A549 (cell line): ENCODE measurements at regions not wholly inside any gene's neighbourhood (a gene's known extent, or its start where the extent isn't known, plus 50 kb on each side); places are given as distances from the start of the nearest gene placed in this dataset.

ENCODE experiments used
- ATAC-seq, 2 experiments: fragments of 200-7000 bp in 1 of 2; fragments of >200 bp in 1 of 2; cut with Nextera tagmentation in 1 of 2; cut with Tn5 transposase in 1 of 2; 3 replicates each; pipeline versions ENCODE4 v1.8.0 to v1.9.1; 2018 to 2020; ENCODE audit warnings: mild to moderate bottlenecking in 1 of 2, moderate library complexity in 1 of 2
- CTCF ChIA-PET: fragments of 300-600 bp; sonication (Branson Sonifier 250); formaldehyde crosslinking; extraction: SDS; loops from one replicate; lab custom pipeline; 2021; ENCODE audit warnings: antibody characterized with exemption, inconsistent platforms; lab: Yijun Ruan, JAX
- POLR2A ChIA-PET: fragments of 350-600 bp; formaldehyde crosslinking; extraction: SDS; loops from one replicate; lab custom pipeline; 2021; ENCODE audit warnings: antibody characterized with exemption, inconsistent platforms; lab: Yijun Ruan, JAX
- DNase-seq, 2 experiments: peaks; one replicate each; pipeline versions ENCODE4 v3.0.0 to v3.0.0-alpha.2; 2011 to 2016; ENCODE audit warnings: low read depth in 1 of 2, low spot score in 1 of 2
- FAIRE-seq: peaks from 2 replicates; lab custom pipeline; 2011; peaks lifted over from hg19 to GRCh38; lab: Jason Lieb, UNC
- H3K27ac ChIP-seq, 2 experiments: fragments of >200 bp; sonication (Bioruptor Twin); formaldehyde crosslinking; 3 replicates each; pipeline ENCODE4 v1.5.1; 2016 to 2017
- H3K4me1 ChIP-seq: fragments of >200 bp; sonication (Bioruptor Twin); formaldehyde crosslinking; 3 replicates; pipeline ENCODE4 v1.6.1; 2016
- H3K4me2 ChIP-seq: fragments of >200 bp; sonication (Bioruptor Twin); formaldehyde crosslinking; 3 replicates; pipeline ENCODE4 v1.6.1; 2016
- H3K4me3 ChIP-seq: fragments of >200 bp; sonication (Bioruptor Twin); formaldehyde crosslinking; 3 replicates; pipeline ENCODE4 v1.5.1; 2016
- H3K9me3 ChIP-seq: fragments of >200 bp; sonication (Bioruptor Twin); formaldehyde crosslinking; 3 replicates; pipeline ENCODE4 v1.6.1; 2016
- CEBPB ChIP-seq, 2 experiments: fragments of >200 bp in 1 of 2; sonication (Bioruptor Twin) in 1 of 2; formaldehyde crosslinking in 1 of 2; IDR thresholded peaks; 2 replicates each; pipeline ENCODE4 v1.6.1; 2012 to 2016
- CHD4 ChIP-seq: fragments of 200-600 bp; sonication (generic); IDR thresholded peaks from 2 replicates; pipeline ENCODE4 v1.6.1; 2016; ENCODE audit warnings: antibody characterized with exemption, mild to moderate bottlenecking, borderline replicate concordance
- EHMT2 ChIP-seq: fragments of 200-600 bp; sonication (generic); IDR thresholded peaks from 2 replicates; pipeline ENCODE4 v1.6.1; 2016; ENCODE audit warnings: antibody characterized with exemption, low read depth, mild to moderate bottlenecking, moderate library complexity
- ESRRA ChIP-seq: fragments of 150-350 bp; IDR thresholded peaks from 2 replicates; pipeline ENCODE4 v1.6.1; 2014; ENCODE audit warnings: mild to moderate bottlenecking, low read length, borderline replicate concordance
- FOSB ChIP-seq: fragments of 250-450 bp; sonication (Bioruptor Pico); IDR thresholded peaks from 2 replicates; pipeline ENCODE4 v1.5.0; 2020; ENCODE audit warnings: mild to moderate bottlenecking, moderate library complexity
- FOXS1 ChIP-seq: fragments of 250-450 bp; sonication (Bioruptor Pico); IDR thresholded peaks from 2 replicates; pipeline ENCODE4 v1.5.0; 2020; ENCODE audit warnings: mild to moderate bottlenecking, moderate library complexity
- HOXA7 ChIP-seq: fragments of 250-450 bp; sonication (Bioruptor Pico); IDR thresholded peaks from 2 replicates; pipeline ENCODE4 v1.5.0; 2020; ENCODE audit warnings: mild to moderate bottlenecking, moderate library complexity
- HOXB5 ChIP-seq: fragments of 250-450 bp; sonication (Bioruptor Pico); IDR thresholded peaks from 2 replicates; pipeline ENCODE4 v1.5.0; 2020; ENCODE audit warnings: mild to moderate bottlenecking, moderate library complexity
- JUN ChIP-seq, 2 experiments: fragments of >200 bp; sonication (Bioruptor Twin); formaldehyde crosslinking; IDR thresholded peaks; 2 replicates in 1 of 2; 3 replicates in 1 of 2; pipeline ENCODE4 v1.6.1; 2016 to 2017
- KDM1A ChIP-seq: fragments of 200-600 bp; sonication (generic); IDR thresholded peaks from 2 replicates; pipeline ENCODE4 v1.6.1; 2016; ENCODE audit warnings: low read depth, mild to moderate bottlenecking
- KDM5A ChIP-seq: fragments of 200-600 bp; sonication (generic); IDR thresholded peaks from 2 replicates; pipeline ENCODE4 v1.6.1; 2016; ENCODE audit warnings: antibody characterized with exemption, mild to moderate bottlenecking
- NR3C1 ChIP-seq: fragments of >200 bp; sonication (Bioruptor Twin); formaldehyde crosslinking; IDR thresholded peaks from 3 replicates; pipeline ENCODE4 v1.6.1; 2017
- RCOR1 ChIP-seq: fragments of 150-350 bp; IDR thresholded peaks from 2 replicates; pipeline ENCODE4 v1.6.1; 2014; ENCODE audit warnings: antibody characterized with exemption, low read length, low read depth
- TFCP2L1 ChIP-seq: fragments of 250-450 bp; sonication (Bioruptor Pico); IDR thresholded peaks from 2 replicates; pipeline ENCODE4 v1.5.0; 2021; ENCODE audit warnings: mild to moderate bottlenecking
- TP53 ChIP-seq: fragments of 250-450 bp; sonication (Bioruptor Pico); IDR thresholded peaks from 2 replicates; pipeline ENCODE4 v1.5.0; 2021; ENCODE audit warnings: mild to moderate bottlenecking, moderate library complexity
- ZFP36 ChIP-seq: fragments of 450-650 bp; IDR thresholded peaks from 2 replicates; pipeline ENCODE4 v1.6.1; 2014; ENCODE audit warnings: borderline replicate concordance; ENCODE audit not compliant: partially characterized antibody
- ZNF302 ChIP-seq: fragments of 250-450 bp; sonication (Bioruptor Pico); IDR thresholded peaks from 2 replicates; pipeline ENCODE4 v1.9.0; 2021; ENCODE audit warnings: inconsistent platforms, mild to moderate bottlenecking, moderate library complexity
- ZSCAN20 ChIP-seq: fragments of 250-450 bp; sonication (Bioruptor Pico); IDR thresholded peaks from 2 replicates; pipeline ENCODE4 v1.8.0; 2022; ENCODE audit warnings: mild to moderate bottlenecking, moderate library complexity
- WGBS: methylation state at CpG from one replicate; pipeline ENCODE4 v1.1.6; 2017; ENCODE audit errors: missing lambda C conversion rate; 5-methylcytosine and 5-hydroxymethylcytosine counted together
- TF ChIP-seq, protein P1 (sequence below): IDR thresholded peaks from 2 replicates; pipeline ENCODE4 v1.6.1; 2012
- TF ChIP-seq, protein P2 (sequence below): fragments of >200 bp; sonication (Bioruptor Twin); formaldehyde crosslinking; IDR thresholded peaks from 3 replicates; pipeline ENCODE4 v1.6.1; 2016
- TF ChIP-seq, protein P3 (sequence below): fragments of 250-450 bp; sonication (Bioruptor Pico); IDR thresholded peaks from 2 replicates; pipeline ENCODE4 v1.5.0; 2020; ENCODE audit warnings: low read depth, mild to moderate bottlenecking, moderate library complexity
- TF ChIP-seq, protein P4 (sequence below): fragments of 150-350 bp; IDR thresholded peaks from 2 replicates; pipeline ENCODE4 v1.6.1; 2014; ENCODE audit warnings: low read depth, mild to moderate bottlenecking, low read length
- TF ChIP-seq, protein P5 (sequence below): fragments of >200 bp; sonication (Bioruptor Twin); formaldehyde crosslinking; IDR thresholded peaks from 3 replicates; pipeline ENCODE4 v1.5.1; 2016
- TF ChIP-seq, protein P6 (sequence below): IDR thresholded peaks from 2 replicates; pipeline ENCODE4 v1.6.1; 2012; ENCODE audit warnings: low read depth, borderline replicate concordance

DNA sequence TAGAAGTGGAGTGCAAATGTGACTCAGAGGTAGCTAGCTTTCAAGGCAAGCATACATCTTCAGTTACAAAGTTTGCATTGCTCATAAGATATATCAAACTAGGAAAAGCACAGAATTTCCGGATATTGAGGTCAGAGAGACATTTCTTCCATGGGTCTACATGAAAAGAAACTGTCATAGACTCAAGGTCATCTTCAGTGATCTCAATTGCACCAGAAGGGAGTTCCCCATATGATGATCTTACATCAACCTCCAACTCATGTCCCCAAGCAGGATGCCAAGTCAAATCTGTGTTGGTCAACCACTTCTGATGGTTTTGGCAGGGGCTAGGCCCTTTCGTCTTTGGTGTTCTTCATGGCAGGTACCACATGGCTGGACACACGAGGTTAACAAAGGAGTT is 459.9 kb upstream of the MAF start:
- POLR2A ChIA-PET, result no interaction called here
- Histone ChIP-seq H3K4me3 (no peak overlapping the region), H3K27ac (no peak overlapping the region), H3K4me2 (no peak overlapping the region), H3K4me1 (0 out of 3 replicates have a peak, but pooled peaks cover 6% of the 10 kb centered on the region), H3K9me3 (no peaks in the 10 kb centered on the region)
- CTCF ChIA-PET, result no interaction called here
- WGBS, result 55% methylated on average over 3 of the region's 3 CpGs
- TF ChIP-seq FOSB (no peak), JUN (IDR thresholded peaks at IDR 0.05) (no peak), KDM5A (no peak), CEBPB (IDR thresholded peaks at IDR 0.05) (no peak)
- DNase-seq (peak in 1 of 2 experiments; percentile 7), FAIRE-seq (no peak), ATAC-seq (no peak)

DNA sequence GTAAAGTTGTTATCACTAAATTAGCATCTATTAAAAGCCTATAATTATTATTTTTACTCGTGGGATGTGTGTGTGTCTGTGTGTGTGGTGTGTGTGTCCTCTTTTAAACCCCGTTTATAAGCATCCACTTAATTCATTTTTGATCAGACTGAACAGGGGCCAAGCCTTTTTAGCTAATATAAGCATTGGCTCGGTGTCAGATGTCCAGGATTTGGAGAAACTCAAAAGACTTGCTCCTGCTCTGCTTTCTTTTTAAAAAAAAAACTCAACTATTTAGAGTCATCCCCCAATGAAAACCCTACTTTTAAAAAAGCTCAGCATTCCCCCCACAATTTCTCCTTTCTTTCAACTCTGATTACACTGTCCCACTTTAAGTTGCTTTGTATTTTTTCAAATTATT is 459.3 kb upstream of the MAF start:
- CTCF ChIA-PET, result no interaction called here
- FAIRE-seq, result no peak
- WGBS, result 56% methylated on average over 3 of the region's 3 CpGs
- H3K27ac ChIP-seq, result no peak overlapping the region
- DNase-seq, result no peak
- no peak for ATAC-seq
- H3K4me2 ChIP-seq, result no peak overlapping the region
- TF ChIP-seq ZFP36 (no peak), ZSCAN20 (CRISPR knock-in tag) (no peak), TP53 (CRISPR knock-in tag) (no peak), NR3C1 (no peak), EHMT2 (no peak)
- H3K4me1 ChIP-seq, result 0 out of 3 replicates have a peak, but pooled peaks cover 5% of the 10 kb centered on the region
- POLR2A ChIA-PET, result no interaction called here
- no peak overlapping the region for H3K4me3 ChIP-seq
- H3K9me3 ChIP-seq, result no peaks in the 10 kb centered on the region

DNA sequence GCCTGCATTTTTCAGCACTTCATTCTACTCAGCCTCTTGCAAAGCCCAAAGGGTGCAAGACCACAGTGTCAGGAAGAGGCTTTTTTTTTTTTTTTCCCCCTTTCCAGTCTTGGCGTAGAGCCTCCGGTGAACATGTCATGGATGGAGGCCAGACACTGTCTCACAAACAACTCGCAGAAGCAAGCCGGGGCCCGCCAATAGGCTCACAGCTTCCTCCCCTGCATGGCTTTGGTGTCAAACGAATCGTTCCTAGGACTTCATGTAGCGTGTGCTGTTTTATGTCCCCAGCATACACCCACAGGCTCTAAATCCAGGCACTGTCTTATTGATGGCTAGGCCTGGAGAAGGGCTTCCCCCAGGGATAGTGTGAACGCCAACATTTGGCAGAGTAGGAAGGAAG is 457.7 kb upstream of the MAF start:
- no peaks in the 10 kb centered on the region for H3K9me3 ChIP-seq
- FAIRE-seq (no peak), ATAC-seq (no peak), DNase-seq (no peak)
- no peak overlapping the region for H3K4me3 ChIP-seq
- POLR2A ChIA-PET, result no interaction called here
- no peak overlapping the region for H3K4me2 ChIP-seq
- TF ChIP-seq, protein P1, sequence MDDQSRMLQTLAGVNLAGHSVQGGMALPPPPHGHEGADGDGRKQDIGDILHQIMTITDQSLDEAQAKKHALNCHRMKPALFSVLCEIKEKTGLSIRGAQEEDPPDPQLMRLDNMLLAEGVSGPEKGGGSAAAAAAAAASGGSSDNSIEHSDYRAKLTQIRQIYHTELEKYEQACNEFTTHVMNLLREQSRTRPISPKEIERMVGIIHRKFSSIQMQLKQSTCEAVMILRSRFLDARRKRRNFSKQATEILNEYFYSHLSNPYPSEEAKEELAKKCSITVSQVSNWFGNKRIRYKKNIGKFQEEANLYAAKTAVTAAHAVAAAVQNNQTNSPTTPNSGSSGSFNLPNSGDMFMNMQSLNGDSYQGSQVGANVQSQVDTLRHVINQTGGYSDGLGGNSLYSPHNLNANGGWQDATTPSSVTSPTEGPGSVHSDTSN, result no peak
- TF ChIP-seq ZNF302 (CRISPR knock-in tag) (no peak), RCOR1 (no peak), KDM5A (no peak), CEBPB (IDR thresholded peaks at IDR 0.05) (no peak), CHD4 (no peak), ESRRA (no peak), TFCP2L1 (CRISPR knock-in tag) (no peak), KDM1A (no peak), JUN (IDR thresholded peaks at IDR 0.05) (no peak), HOXA7 (CRISPR knock-in tag) (no peak), FOXS1 (no peak), HOXB5 (CRISPR knock-in tag) (no peak)
- TF ChIP-seq, protein P2, sequence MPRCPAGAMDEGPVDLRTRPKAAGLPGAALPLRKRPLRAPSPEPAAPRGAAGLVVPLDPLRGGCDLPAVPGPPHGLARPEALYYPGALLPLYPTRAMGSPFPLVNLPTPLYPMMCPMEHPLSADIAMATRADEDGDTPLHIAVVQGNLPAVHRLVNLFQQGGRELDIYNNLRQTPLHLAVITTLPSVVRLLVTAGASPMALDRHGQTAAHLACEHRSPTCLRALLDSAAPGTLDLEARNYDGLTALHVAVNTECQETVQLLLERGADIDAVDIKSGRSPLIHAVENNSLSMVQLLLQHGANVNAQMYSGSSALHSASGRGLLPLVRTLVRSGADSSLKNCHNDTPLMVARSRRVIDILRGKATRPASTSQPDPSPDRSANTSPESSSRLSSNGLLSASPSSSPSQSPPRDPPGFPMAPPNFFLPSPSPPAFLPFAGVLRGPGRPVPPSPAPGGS, result no peak
- TF ChIP-seq, protein P3, sequence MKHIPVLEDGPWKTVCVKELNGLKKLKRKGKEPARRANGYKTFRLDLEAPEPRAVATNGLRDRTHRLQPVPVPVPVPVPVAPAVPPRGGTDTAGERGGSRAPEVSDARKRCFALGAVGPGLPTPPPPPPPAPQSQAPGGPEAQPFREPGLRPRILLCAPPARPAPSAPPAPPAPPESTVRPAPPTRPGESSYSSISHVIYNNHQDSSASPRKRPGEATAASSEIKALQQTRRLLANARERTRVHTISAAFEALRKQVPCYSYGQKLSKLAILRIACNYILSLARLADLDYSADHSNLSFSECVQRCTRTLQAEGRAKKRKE (CRISPR knock-in tag), result no peak
- TF ChIP-seq, protein P4, sequence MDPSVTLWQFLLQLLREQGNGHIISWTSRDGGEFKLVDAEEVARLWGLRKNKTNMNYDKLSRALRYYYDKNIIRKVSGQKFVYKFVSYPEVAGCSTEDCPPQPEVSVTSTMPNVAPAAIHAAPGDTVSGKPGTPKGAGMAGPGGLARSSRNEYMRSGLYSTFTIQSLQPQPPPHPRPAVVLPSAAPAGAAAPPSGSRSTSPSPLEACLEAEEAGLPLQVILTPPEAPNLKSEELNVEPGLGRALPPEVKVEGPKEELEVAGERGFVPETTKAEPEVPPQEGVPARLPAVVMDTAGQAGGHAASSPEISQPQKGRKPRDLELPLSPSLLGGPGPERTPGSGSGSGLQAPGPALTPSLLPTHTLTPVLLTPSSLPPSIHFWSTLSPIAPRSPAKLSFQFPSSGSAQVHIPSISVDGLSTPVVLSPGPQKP, result no peak
- TF ChIP-seq, protein P5, sequence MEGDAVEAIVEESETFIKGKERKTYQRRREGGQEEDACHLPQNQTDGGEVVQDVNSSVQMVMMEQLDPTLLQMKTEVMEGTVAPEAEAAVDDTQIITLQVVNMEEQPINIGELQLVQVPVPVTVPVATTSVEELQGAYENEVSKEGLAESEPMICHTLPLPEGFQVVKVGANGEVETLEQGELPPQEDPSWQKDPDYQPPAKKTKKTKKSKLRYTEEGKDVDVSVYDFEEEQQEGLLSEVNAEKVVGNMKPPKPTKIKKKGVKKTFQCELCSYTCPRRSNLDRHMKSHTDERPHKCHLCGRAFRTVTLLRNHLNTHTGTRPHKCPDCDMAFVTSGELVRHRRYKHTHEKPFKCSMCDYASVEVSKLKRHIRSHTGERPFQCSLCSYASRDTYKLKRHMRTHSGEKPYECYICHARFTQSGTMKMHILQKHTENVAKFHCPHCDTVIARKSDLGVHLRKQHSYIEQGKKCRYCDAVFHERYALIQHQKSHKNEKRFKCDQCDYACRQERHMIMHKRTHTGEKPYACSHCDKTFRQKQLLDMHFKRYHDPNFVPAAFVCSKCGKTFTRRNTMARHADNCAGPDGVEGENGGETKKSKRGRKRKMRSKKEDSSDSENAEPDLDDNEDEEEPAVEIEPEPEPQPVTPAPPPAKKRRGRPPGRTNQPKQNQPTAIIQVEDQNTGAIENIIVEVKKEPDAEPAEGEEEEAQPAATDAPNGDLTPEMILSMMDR, result no peak
- TF ChIP-seq, protein P6, sequence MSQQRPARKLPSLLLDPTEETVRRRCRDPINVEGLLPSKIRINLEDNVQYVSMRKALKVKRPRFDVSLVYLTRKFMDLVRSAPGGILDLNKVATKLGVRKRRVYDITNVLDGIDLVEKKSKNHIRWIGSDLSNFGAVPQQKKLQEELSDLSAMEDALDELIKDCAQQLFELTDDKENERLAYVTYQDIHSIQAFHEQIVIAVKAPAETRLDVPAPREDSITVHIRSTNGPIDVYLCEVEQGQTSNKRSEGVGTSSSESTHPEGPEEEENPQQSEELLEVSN, result no peak
- H3K4me1 ChIP-seq, result 0 out of 3 replicates have a peak, but pooled peaks cover 4% of the 10 kb centered on the region
- CTCF ChIA-PET, result interaction anchor here (0.6 kb wide), 1 partner anchor 1540 kb away, joined by 3 read pairs; no protein-coding TSS in a partner anchor
- H3K27ac ChIP-seq, result no peak overlapping the region
- WGBS, result 94% methylated on average over 9 of the region's 9 CpGs
